Esophagus mucosa (tissue), 1 donor: ENCODE measurements at regions not wholly inside any gene's neighbourhood (a gene's known extent, or its start where the extent isn't known, plus 50 kb on each side); places are given as distances from the start of the nearest gene placed in this dataset.
"Not testable (repeated sequence)": the region's sequence is repeated elsewhere in the genome, so short reads cannot be mapped to it uniquely, and the experiment has no call there.

ENCODE experiments used
- ATAC-seq: fragments of 200-7000 bp; cut with Tn5 transposase; one replicate; pipeline ENCODE4 v1.9.1; 2020
- donor health status: DM: yes; HTN: yes; CAD: no.

DNA sequence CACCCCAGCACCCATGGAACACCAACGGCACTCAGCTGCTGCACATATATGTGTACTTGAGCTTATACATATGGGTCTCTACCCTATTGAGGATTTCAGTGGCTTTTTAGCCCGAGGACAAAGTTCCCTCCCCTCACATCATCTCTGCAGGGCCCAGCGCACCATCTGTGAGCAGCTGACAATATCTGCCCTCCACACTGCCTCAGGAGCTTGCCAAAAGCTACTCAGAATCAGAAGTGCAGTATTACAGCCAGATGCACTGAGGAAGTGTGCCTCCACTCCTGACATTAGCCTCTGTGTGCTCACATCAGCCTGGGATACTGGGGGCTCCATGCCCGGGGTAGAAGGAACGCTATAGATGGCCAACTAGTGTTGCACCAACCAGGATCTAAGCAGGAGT lies 903.9 kb downstream of the UQCRFS1 start:
- ATAC-seq, result no peak

DNA sequence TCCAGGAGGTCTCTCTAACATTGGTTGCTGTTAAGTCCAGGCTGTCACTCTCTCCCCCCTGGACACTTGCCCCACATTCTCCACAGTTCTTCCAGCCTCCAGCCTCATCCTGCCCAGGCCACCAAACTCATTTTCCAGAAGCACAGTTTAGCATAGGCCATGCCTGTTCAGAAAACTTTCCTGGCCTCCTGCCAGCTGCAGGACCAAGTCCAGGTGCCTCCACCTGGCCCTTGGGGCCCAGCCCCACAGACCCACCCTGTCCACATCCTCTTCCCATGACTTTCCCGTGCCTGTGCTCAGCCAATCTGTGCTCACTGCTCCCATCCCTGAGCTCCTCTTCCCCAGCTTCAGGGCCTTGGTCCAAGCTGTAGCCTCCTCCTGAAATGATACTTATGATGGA lies 905.0 kb downstream of the UQCRFS1 start:
- ATAC-seq, result no peak

- ATAC-seq, result no peak
Measured at GRCh38 chr19:28307487-28307886, 905.5 kb downstream of the UQCRFS1 start.

DNA sequence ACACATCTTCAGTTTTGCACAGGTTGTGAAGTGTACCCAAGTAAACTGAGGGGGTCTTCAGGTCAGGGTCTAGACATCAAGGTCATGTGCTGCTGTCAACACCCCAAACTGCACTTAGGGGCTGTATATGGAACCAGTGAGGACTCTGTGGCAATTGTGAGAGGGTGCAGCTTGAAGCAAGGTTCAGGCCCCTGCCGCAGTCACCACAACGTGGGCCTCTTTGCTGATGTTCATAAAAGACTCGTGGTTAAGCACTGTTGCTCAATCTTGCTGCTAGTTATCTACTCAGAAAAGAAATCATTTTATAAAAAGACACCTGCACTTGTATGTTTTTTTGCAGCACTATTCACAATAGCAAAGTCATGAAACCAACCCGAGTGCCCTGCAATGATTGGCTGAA lies 907.4 kb downstream of the UQCRFS1 start:
- no peak for ATAC-seq

DNA sequence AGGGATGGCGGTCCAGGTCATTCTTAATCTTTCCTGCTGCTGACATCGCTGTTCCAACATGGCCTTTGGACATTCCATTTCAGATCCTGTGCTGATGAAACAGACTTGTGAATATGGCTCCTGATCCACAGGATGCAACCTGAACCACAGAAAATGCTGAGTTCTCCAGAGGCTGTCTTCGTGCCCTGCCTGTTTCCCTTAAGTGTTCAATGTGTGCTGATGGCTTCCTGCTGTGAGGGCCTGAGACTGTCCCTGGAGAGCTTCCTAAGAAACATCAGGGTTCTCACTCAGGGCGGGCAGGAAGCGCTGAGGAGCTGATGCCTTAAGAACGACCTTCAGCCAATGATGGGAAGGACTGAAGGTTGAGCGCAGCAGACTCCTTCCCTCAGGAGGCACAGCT lies 909.4 kb downstream of the UQCRFS1 start:
- no peak for ATAC-seq

DNA sequence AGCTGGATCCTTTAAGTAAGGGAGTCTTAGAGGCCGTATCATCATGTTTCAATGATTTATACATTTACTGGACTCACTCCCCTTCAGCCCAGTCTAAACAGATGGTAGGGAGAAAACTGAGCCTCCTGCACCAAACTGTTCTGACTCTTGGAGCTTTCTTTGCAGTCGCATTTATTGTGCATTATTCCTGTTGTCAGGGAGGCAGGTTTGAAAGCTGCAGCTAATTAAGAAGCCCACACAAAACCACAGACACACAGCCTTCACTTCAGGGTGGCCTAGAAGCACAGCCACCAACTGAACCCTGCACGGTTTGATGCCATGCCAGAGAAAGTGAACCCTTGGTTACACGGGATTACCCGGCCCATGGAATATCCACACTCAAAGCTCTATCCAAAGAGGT lies 911.0 kb downstream of the UQCRFS1 start:
- ATAC-seq, result no peak

DNA sequence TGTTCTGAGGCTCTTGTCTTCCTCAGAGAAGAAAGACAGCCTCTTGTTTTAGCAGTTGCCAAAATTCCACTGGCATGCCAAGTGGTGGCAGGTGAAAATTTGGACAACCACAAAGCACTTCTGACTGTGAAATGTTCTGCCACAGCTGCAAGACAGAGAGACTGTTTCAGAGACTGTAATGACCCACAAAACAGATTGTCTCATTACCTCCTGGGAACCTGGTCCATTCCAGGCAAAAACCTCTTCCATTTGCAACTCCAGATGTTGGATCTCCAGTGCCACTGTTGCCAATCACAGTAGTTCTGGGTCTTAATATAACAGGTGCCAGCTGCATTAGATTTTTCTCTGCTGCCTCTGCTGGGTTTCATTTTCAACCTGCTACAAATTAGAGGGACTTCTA lies 911.5 kb downstream of the UQCRFS1 start:
- no peak for ATAC-seq

DNA sequence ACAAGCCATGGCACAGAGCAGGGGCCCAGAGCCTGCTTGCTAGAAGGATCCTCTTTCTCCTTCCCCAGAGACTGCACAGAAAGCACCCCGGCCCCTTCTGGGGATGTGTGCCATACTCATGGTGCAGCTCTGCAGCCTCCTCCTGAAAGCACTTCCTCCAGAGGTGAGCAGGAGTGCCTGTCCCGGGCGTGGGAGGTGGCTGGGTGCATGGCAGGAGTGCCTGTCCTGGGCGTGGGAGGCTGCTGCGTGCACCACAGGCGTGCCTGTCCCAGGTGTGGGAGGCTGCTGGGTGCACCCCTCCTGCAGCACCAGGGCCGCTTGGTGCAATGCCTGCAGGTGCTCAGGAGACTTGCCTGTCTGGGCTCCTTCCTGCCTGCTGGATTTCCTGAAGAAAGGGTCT lies 913.3 kb downstream of the UQCRFS1 start:
- no peak for ATAC-seq

DNA sequence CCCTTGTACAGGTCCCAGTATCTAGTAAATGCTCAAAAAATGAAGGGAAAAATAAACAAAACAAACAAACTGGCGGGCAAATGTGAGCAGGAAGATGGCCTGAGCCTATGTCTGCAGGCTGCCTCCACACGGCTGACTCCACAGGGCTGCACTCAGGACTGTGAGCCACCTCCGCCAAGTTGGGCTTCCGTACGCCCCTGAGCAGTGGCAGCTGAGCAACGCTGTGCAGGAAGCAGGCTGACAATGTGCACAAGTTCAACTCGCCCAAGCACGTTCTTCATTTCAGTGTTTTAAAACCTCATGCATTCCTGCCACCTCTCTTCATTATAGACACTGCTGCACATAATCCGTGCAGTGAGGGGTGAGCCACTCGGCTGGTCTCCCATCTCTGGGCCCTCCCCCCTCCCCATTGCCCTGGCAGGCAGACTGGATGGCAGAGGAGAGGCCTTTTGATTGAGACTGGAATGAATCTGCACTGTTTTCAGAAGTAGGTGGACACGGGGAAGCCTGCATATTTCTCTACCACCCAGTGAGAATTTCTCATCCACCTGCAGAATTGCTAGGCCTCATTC lies 915.3 kb downstream of the UQCRFS1 start:
- no peak for ATAC-seq

DNA sequence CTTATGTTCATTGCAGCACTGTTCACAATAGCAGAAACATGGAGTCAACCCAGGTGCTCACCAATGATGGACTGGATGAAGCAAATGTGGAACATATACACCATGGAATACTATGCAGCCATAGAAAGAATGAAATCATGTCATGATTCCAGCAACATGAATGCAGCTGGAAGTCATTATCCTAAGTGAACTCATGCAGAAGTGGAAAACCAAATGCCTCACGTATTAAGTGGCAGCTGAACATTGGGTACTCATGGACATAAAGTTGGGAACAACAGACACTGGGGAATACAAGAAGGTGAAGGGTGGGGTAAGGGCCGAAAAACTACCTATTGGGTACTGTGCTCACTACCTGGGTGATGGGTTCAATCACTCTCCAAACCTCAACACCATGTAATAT lies 915.9 kb downstream of the UQCRFS1 start:
- no peak for ATAC-seq

- no peak for ATAC-seq
Measured at GRCh38 chr19:28296506-28296905, 916.4 kb downstream of the UQCRFS1 start.

- not testable (repeated sequence) for ATAC-seq
Measured at GRCh38 chr19:28294975-28295374, 918.0 kb downstream of the UQCRFS1 start.

- ATAC-seq, result no peak
Measured at GRCh38 chr19:28294395-28294794, 918.6 kb downstream of the UQCRFS1 start.

DNA sequence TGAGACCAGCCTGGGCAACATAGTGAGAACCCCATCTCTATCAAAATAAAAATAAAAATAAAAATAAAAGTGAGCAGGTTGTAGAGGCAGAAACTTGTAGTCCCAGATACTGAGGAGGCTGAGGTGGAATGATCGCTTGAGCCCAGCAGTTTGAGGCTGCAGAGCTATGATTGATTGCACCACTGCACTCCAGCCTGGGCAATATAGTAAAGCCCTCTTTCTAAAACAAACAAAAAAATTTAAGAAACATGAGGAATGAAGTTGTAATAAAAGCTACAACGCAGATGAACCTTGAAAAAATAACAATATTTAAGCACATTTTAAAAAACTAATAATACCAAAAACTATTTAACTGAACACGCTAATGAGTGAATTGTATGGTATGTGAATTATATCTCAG lies 919.3 kb downstream of the UQCRFS1 start:
- no peak for ATAC-seq

DNA sequence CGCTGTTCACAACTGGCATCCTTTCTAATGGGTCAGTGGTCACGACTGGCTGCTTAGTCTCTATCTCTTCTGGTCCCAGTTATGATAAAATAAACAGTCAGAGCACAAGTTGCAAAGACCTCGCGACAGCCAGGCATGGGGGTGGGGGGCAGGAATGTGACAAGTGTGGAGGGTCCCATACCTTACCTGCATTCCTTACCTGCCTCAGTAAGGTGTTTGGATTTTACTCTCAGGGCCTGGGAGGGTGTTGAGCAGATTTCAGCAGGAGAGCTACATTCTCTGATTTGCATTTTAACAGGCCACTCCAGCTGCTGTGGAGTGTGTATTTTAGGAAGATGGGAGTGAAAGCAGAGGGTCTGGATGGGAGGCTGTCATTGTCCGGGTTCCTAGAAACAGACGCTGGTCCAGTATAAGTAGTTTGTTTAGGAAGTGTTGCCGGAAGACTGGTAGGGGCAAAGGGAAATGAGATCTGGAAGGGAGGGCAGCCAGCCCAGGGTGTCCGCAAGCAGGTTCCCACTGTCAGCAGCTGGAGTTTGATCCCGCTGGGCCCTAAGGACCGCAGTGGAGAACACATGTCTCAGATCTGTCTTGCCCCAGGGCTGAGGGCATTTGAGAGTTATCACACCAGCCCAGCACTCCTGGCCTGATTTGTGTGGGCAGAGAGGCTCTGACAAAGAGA lies 920.0 kb downstream of the UQCRFS1 start:
- no peak for ATAC-seq

GRCh38 chr19:28291874-28292273 lies 921.1 kb downstream of the UQCRFS1 start:
- ATAC-seq, result no peak

GRCh38 chr19:28290963-28291657 lies 921.8 kb downstream of the UQCRFS1 start:
- no peak for ATAC-seq

- ATAC-seq, result no peak
Measured at GRCh38 chr19:28289295-28290063, 923.5 kb downstream of the UQCRFS1 start.

GRCh38 chr19:28288572-28289264 lies 924.2 kb downstream of the UQCRFS1 start:
- ATAC-seq, result no peak

- no peak for ATAC-seq
Measured at GRCh38 chr19:28285917-28286316, 927.0 kb downstream of the UQCRFS1 start.

- ATAC-seq, result no peak
Measured at GRCh38 chr19:28285078-28285477, 927.9 kb downstream of the UQCRFS1 start.

GRCh38 chr19:28284389-28284788 lies 928.6 kb downstream of the UQCRFS1 start:
- no peak for ATAC-seq

DNA sequence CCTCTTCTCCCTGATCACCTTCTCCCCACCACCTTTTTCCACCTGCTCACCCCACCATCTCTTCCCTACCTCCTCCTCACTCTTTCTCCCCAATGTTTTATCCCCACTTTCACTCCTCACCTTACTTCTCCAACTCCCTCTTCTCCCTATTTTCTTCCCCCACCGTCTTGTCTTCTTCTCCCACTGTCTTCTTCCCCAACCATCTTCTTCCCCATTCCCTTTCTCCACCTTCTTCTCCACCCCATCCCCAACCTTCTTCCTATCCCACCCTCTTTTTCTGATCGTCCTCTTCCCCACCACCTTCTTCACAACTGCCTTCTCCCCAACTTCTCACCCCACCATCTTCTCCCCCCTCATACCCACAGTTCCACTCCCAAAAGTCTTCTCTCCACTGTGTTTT lies 929.4 kb downstream of the UQCRFS1 start:
- ATAC-seq, result no peak
